Frontal cortex (tissue), 3 donors: ENCODE measurements at regions not wholly inside any gene's neighbourhood (a gene's known extent, or its start where the extent isn't known, plus 50 kb on each side); places are given as distances from the start of the nearest gene placed in this dataset.
A peak's percentile ranks its signal among the peaks of the same experiment; 100 is the strongest.
"Not testable (repeated sequence)": the region's sequence is repeated elsewhere in the genome, so short reads cannot be mapped to it uniquely, and the experiment has no call there.

ENCODE experiments used
- DNase-seq, 2 donors: peaks; one replicate each; pipeline ENCODE4 v3.0.0; 2012; ENCODE audit warnings: low spot score in 2 of 2
- FAIRE-seq: peaks from 2 replicates; lab custom pipeline; 2012; peaks lifted over from hg19 to GRCh38; lab: Jason Lieb, UNC
- donor health status: control.
- donor health status: control.
- donor health status: control.

GRCh38 chr1:79224537-79224936 lies 218.0 kb upstream of the ADGRL4 start:
- no peak for DNase-seq
- FAIRE-seq: no peak

GRCh38 chr1:79220509-79220908 lies 214.0 kb upstream of the ADGRL4 start:
- no peak for DNase-seq

GRCh38 chr1:79215311-79215710 lies 208.8 kb upstream of the ADGRL4 start:
- no peak for FAIRE-seq
- no peak for DNase-seq

More at GRCh38 chr1:79220509-79220908, 214.0 kb upstream of the ADGRL4 start:
- FAIRE-seq: no peak

- FAIRE-seq (no peak), DNase-seq (no peak)
Observed at GRCh38 chr1:79207786-79208185, 201.3 kb upstream of the ADGRL4 start.

- FAIRE-seq (no peak), DNase-seq (no peak)
Observed at GRCh38 chr1:79207331-79207730, 200.8 kb upstream of the ADGRL4 start.

- FAIRE-seq: no peak
- no peak for DNase-seq
Observed at GRCh38 chr1:79204779-79205479, 198.4 kb upstream of the ADGRL4 start.

- FAIRE-seq (no peak), DNase-seq (no peak)
Observed at GRCh38 chr1:79198832-79199231, 192.3 kb upstream of the ADGRL4 start.

- no peak for FAIRE-seq
- no peak for DNase-seq
Observed at GRCh38 chr1:79197421-79197820, 190.9 kb upstream of the ADGRL4 start.

GRCh38 chr1:79196211-79196610 lies 189.7 kb upstream of the ADGRL4 start:
- DNase-seq: no peak
- FAIRE-seq: no peak

GRCh38 chr1:79193211-79194079 lies 186.9 kb upstream of the ADGRL4 start:
- no peak for DNase-seq
- FAIRE-seq: no peak

- DNase-seq (no peak), FAIRE-seq (no peak)
Observed at GRCh38 chr1:79190074-79190473, 183.5 kb upstream of the ADGRL4 start.

- FAIRE-seq: no peak
Observed at GRCh38 chr1:79188337-79188736, 181.8 kb upstream of the ADGRL4 start.

GRCh38 chr1:79186260-79186659 lies 179.7 kb upstream of the ADGRL4 start:
- peak; percentile 97 for FAIRE-seq
- no peak for DNase-seq

More at GRCh38 chr1:79188337-79188736, 181.8 kb upstream of the ADGRL4 start:
- no peak for DNase-seq

GRCh38 chr1:79177844-79178243 lies 171.3 kb upstream of the ADGRL4 start:
- FAIRE-seq (no peak), DNase-seq (no peak)

GRCh38 chr1:79161077-79161476 lies 154.5 kb upstream of the ADGRL4 start:
- FAIRE-seq (no peak), DNase-seq (no peak)

GRCh38 chr1:79155991-79156390 lies 149.5 kb upstream of the ADGRL4 start:
- FAIRE-seq (no peak), DNase-seq (no peak)

GRCh38 chr1:79151006-79151796 lies 144.7 kb upstream of the ADGRL4 start:
- no peak for FAIRE-seq
- no peak for DNase-seq

- no peak for DNase-seq
Observed at GRCh38 chr1:79150576-79150975, 144.0 kb upstream of the ADGRL4 start.

GRCh38 chr1:79138227-79138626 lies 131.7 kb upstream of the ADGRL4 start:
- FAIRE-seq, DNase-seq: not testable (repeated sequence)

More at GRCh38 chr1:79150576-79150975, 144.0 kb upstream of the ADGRL4 start:
- no peak for FAIRE-seq

- DNase-seq (no peak), FAIRE-seq (no peak)
Observed at GRCh38 chr1:79133774-79134364, 127.3 kb upstream of the ADGRL4 start.
